NOMO-1 treated with dmso at 0.1 percent for 144 hours (cell line): ENCODE measurements at regions not wholly inside any gene's neighbourhood (a gene's known extent, or its start where the extent isn't known, plus 50 kb on each side); places are given as distances from the start of the nearest gene placed in this dataset.

ENCODE experiments used
- DNase-seq: peaks from one replicate; lab custom pipeline; 2025; ENCODE audit not compliant: unreplicated experiment; lab: John Stamatoyannopoulos, UW

DNA sequence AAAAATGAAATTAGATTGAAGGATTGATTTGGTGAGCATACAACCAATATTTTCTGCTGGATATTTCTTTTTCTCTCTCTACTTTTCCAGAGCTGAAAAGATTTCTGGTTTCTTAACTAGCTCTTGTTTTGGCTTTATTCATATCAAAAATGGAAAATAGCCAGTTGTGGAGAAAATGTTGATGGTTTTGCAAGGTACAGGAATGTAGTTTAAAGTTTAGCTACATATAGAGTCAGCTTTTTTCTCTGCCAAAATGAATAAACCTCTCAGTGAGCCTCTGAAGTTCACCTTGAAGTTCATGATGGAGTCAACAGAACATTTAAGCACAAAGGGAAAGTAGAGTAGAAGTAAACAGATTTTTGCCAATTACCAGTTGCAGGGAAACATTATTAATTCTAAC is 720.5 kb upstream of the ALCAM start:
- no peak for DNase-seq

DNA sequence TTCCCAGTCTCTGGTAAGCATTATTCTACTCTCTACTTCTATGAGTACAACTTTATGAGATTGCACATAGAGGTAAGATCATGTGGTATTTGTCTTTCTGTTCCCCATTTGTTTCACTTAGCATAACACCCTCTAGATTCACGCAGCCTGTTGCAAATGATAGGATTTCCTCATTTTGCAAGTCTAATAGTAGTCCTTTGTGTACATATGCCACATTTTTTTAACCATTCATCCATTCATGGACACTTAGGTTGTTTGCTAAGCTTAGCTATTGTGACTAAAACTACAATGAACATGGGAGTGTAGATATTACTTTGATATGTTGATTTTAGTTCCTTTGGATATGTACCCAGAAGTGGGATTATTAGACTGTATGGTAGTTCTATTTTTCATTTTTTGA is 717.9 kb upstream of the ALCAM start:
- DNase-seq = no peak

DNA sequence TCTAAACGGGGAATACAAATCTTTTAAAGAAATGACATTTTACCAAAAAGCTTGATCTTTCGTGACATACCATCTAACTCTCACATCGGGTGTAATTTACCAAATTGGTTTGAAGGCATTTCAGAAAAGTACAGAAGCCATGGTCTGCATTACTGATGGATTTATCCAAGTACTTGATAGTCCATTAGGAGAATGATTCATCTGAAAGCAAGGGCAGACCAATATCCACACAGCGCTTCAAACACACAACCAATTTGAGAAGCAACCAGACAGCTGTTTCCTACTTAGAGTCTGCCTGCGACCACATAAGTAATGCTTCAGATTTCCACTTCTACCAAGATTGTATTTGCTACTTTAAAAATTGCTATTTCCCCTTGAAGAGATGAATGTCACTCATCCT is 697.6 kb upstream of the ALCAM start:
- DNase-seq = no peak

DNA sequence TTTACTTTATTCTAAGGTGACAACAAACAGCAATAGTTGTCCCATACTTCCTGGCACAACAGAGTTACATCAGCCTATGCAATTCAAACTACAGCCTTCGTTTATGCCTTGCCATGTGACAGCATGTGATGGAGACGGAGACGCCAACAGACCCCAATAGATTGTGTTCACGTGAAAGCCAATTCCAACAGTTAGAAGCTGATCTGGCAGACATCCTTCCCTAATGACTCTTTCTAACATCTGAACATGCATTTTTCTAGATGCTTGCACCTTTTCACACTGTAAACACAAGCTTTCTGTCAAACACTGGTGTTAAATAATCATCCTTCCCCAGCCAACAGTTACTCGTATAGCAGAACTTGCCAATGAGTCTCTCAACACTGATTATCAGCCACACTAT is 694.4 kb upstream of the ALCAM start:
- DNase-seq = no peak

DNA sequence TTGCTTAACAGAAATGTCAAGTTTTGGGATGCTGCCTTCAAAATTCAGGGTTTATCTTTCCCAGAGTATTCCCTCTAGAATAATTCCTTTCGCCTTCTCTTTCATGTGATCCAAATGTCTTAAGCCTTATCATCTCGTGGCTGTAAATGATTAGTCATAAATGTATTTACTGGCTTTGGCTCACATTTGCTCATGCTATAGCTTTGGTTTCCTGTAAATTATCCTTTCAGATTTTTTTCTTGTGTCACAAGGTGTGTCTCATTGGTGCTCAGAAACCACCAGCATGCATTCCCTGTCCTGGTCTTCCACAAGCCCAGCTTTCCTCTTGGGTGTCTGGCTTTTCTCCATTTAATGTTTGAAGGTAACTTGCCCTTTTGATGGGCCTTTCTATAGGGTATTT is 692.7 kb upstream of the ALCAM start:
- no peak for DNase-seq

DNA sequence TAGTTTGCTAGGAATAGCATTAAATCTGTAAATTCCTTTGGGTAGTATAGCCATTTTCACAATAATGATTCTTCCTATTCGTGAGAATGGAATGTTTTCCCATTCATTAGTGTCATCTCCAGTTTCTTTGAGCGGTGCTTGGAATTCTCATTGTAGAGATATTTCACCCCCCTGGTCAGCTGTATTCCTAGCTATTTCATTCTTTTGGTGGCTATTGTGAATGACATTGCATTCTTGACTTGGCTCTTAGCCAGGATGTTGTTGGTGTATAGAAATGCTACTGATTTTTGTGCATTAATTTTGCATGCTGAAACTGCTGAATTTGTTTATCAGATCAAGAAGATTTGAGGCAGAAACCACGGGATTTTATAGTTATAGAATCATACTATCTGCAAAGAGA is 690.5 kb upstream of the ALCAM start:
- DNase-seq = no peak

DNA sequence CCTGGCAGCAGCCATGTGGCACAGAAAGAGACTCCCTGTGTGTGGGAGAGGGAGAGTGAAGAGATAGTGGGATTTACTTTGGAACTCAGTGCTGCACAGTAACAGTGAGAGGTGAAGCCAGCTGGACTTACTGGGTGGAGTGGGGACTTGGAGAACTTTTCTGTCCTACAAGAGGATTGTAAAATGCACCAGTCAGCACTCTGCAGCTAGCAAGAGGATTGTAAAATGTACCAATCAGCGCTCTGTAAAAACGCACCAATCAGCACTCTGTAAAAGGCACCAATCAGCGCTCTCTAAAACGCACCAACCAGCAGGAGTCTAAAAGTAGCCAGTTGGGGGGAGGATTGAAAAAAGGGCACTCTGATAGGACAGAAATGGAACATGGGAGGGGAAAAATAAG is 688.8 kb upstream of the ALCAM start:
- DNase-seq = no peak

DNA sequence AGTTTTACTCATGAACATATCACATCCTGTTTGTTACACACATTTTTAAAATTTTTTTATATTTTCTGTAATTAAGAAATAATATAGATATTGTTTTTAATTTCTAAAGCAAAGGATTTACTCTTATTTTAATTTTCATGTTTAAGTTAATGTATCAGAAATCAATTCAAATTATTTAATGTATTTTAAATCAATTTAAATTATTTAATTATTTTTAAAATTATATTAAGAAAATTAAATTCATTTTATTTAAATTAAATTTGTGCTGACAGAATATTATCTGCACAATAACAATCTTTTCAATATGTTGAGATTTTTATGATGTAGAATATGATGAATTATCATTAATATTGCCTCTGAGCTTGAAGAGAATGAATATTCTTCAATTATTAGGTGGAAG is 681.2 kb upstream of the ALCAM start:
- no peak for DNase-seq

DNA sequence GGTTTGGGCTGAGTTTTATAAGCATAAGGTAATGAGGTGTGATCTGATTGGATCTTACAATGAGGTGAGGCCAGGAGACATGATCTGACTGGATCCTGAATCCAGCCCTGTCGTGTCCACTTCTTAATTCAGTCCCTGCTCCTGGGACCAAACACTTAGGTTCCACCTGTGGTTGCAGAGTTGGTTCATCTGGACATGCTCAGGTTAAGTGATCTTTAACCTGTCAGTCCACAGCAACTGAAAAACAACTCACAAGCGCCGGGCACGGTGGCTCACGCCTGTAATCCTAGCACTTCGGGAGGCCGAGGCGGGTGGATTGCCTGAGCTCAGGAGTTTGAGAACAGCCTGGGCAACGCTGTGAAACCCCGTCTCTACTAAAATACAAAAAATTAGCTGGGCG is 679.3 kb upstream of the ALCAM start:
- DNase-seq = no peak

DNA sequence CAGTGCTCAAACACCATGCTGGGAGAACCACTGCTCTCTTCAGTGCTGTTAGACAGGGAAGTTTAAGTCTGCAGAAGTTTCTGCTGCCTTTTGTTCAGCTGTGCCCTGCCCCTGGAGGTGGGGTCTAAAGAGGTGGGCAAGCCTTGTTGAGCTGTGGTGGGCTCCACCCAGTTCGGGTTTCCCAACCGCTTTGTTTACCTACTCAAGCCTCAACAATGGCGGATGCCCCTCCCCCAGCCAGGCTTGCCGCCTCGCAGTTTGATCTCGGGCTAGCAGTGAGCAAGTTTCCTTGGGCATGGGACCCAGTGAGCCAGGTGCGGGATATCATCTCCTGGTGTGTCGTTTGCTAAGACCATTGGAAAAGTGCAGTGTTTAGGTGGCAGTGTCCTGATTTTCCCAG is 670.2 kb upstream of the ALCAM start:
- no peak for DNase-seq

DNA sequence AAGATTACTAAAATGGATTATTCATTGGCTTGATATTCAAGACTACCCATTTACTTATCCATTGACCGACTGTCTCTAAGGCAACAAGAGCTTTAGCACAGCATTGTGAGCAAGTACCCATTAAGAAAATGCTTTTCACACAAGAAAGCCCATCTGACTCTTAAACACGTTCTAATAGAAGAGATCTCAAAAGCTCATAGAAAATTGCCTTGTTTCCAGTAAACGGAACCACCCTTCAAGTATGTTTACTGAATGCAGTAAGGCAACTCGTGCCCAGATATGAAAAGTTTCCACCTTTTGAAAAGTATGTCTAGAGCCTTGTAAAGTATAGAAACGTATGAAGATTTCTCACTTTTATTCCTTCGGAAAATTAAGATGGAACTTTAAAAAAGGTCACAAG is 655.3 kb upstream of the ALCAM start:
- no peak for DNase-seq

DNA sequence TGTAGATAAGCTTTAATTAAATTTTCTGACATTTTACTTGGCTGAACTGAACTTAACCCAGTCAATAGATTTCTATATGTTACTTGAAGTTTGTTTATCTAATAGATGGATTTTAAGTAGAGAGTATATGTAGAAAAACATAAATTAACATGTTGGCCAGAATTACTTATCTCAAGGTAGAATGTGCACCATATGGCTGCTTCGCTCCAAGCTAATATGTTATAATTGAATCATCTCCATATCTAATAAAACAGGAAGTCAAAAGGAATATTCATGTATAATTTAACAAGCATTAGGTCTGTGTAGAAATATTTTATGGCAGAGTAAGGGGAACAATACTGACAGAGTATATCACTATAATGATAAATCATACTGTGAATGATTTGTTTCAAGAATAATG is 650.7 kb upstream of the ALCAM start:
- DNase-seq = no peak

DNA sequence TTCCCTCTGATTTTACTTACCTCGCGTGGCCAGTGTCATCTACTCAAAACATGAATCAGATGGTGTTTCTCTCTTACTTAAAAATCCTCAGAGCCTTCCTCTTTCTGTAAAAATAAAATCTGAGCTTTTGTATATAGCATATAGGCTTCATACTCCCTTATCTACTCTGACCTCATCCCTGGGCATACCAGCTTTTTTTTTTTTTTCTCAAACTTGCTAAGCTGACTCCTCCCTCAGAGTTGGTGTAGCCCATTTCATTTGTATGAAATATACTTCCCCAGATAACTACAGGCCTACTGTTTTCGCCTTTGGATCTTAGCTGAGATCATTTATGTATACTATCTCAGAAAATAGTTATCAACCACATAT is 648.9 kb upstream of the ALCAM start:
- no peak for DNase-seq

DNA sequence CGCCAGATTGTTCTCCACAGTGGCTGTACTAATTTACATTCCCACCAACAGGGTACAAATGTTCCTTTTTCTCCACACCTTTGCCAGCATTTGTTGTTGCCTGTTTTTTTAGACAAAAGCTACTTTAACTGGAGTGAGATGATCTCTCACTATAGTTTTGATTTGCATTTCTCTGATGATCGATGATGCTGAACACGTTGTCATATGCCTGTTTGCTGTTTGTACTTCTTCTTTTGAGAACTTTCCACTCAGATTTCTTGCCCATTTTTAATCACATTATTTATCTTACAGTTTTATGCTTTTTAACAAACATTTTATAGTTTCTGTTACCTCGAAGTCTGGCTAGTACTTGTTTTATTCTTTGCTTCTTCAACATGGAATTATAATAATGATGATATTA is 643.7 kb upstream of the ALCAM start:
- no peak for DNase-seq

DNA sequence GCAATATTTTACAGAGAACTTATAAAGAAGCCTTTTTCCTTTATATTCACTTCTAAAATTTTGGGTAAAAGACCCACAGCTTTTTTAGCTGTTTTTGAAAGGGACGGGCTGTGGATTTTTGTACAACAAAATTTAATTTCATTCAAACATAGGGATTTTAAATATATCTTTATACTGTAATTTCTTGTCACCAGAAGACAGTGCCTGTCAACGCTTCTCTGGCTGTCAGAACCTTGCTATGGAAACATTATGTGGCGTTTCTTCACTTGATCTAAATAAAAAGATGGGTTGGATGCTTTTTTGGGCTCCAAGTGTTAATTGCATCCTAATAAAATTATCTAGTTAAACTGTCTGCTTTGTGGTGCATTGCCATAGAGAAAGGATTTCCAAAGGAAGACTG is 635.6 kb upstream of the ALCAM start:
- DNase-seq = no peak

DNA sequence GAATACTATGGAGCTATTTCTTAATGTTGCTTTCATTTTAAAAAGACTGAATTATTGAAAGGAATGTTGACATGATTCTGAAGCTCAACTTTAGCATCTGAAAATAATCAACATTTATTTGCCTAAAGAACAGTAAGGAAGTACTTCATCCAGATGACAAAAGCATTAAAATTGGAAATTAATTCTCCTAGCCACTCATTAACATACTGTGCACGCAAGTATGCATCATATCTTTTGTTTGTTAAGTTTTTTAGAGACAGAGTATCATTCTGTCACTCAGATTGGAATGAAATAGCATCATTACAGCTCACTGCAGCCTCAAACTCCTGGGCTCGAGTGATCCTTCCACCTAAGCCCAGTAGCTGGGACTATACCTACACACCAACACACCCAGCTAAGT is 632.1 kb upstream of the ALCAM start:
- DNase-seq = no peak

DNA sequence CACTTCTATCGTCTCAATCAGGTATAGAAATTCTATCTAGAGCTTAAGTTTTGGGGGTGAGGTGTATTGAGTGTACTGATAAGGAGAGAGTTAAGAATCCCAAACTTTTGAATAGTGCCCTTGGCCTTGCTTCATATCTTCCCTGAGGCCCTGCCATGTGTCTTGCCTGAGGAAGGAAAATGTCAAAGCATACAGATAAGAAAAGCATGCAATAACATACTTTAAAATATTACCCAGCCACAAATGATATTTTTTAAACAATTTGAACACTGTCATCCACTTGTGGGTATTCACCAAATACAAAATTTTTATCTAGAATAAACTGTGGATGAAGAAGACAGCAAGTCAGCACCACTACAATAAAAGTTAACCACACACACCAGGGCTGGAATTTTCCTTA is 631.0 kb upstream of the ALCAM start:
- DNase-seq = no peak

DNA sequence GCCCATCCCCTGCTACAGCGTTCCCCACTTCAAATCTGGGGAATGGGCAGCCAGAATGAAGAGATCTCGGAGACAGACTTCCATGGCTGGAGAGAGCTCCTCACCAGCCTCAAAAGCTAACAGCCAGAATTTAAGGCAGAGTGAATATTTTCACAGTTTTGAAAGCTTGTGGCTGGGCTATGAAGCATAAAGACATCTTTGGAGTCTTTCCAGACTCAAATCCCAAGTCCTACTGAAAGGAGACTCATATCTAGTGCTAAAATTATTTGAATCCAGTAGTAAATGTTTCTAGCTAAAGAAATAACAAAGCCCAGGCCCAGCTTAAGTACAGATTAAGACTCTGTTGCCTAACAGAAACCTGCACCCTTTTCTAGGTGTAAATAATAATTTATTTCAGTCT is 628.4 kb upstream of the ALCAM start:
- DNase-seq = no peak

DNA sequence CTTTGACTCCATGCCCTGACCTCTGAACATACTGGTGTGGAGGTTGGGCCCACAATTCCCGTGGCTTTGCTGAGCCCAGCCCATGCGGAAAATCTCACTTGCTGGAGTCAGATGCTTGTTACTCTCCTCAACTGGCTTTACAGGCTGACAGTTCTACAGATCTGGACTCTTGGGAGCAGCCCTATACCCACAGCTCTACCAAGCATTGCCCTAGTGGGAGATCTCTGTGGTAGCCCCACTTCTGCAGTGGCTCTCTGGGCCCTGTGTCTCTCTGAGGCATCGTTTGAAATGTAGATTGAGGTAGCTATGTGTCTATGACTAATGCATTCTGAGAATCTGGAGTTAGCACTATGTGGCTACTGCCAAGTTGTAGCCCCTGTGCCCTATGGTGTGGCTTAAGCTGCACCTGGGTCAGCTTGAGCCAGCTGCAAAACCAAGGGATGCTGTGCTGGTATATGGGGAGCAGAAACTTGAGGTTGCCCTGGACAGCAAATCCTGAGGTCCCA is 625.8 kb upstream of the ALCAM start:
- no peak for DNase-seq

DNA sequence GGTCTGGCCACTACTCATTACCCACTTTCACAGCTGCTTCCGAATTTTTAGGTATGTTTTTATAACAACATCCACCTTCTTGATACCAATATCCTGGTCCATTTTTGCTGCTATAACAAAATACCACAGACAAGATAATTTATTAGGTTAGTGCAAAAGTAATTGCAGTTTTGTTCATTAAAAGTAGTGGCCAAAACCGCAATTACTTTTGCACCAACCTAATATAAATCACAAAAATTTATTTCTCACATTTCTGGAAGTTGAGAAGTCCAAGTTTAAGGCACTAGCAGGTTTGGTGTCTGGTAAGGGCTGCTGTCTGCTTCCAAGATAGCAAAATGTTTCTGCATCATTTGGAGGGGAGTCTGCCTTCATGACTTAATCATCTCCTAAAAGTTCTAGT is 624.7 kb upstream of the ALCAM start:
- DNase-seq = no peak

DNA sequence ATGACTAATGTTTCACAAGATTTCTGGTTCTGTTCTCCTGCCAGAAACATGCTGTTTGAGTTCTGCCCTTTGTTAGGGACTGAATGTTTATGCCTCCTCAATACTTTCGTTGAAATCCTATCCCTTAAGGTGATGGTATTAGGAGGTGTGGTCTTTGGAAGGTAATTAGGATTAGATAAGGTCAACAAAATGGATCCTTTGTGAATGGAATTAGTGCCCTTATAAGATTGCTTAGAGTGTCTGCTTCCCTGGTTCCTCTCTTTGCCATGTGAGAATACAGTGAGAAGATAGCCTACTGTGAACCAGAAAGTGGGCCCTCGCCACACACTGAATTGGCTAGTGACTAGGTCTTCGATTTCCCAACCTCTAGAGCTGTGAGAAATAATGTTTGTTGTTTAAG is 621.4 kb upstream of the ALCAM start:
- DNase-seq = no peak

DNA sequence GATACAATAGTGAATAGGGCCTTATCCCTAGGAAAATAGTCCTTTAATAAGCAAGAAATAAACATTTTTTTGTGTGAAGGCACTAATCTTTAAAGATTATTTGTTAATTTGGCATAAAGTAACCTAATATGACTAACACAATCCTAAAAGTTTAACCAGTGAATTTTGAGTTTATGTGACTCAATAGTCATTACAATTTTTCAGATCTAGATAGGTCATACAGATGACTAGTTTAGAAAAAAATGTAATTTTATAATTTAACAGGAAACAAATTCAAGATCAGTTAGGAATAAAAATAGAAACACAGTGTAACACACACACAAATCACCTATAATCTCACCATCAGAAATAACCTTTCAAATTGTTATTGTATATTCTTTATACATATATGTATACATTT is 620.7 kb upstream of the ALCAM start:
- no peak for DNase-seq

DNA sequence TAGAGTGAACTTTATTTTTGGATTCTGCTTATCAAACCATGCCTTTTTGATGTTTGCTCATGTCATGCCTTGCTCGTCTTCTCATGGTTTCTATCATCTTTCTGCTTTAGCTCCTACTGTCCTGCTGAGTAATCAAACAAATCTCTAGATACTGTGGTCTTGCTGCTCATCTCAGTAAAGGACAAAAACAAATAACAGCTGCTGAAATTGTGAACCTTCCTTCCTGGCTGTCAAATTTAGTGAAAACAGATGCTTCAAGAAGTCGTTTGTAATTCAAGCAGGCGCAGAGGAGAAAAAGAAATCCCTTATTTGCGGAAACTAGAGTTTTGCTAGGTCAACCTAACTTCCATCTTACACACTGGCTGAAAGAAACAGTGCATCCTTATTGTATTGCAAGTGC is 616.1 kb upstream of the ALCAM start:
- DNase-seq = no peak

DNA sequence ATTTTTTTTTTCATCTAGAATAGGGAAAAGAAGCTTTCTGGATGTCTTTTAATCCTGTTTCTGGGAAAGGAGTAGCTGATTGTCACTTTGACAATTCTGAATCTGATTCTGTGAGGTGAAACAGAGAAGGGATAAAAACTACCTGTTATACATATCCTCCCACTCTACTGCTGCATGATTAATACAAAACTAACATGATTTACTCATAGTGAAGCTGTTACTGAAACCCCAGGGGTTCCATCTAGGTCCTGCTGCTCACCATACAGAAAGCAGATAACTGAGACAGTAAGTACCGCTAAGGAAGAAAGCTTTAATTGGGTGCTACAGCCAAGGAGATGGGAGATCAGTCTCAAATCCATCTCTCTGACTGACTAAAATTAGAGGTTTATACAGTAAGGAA is 610.9 kb upstream of the ALCAM start:
- no peak for DNase-seq
